ENCODE measurements at regions not wholly inside any gene's neighbourhood (a gene's known extent, or its start where the extent isn't known, plus 50 kb on each side); places are given as distances from the start of the nearest gene placed in this dataset.
"Not testable (repeated sequence)": the region's sequence is repeated elsewhere in the genome, so short reads cannot be mapped to it uniquely, and the experiment has no call there.

DNA sequence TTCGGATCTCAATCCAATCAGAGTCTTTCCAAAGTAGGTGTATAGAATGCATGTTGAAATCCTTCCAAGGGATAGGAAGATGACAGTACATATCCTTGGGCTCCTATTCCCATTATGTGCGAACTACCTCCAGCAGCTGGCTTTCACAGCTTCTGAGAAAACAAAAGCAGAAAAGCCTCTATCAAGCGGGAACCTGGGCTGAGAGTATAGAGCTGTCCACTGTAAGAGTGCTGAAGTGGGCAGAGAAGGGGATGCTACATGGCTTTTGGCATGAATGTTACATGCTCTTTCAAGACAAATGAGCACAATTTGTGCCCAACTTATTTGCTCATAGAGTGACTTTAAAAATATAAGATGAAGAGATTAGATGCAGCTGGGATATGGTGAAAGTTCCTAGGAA lies 993.5 kb downstream of the CDH8 start:
- H3K4me3 Mint-ChIP-seq = no peak overlapping the region
- no peaks in the 10 kb centered on the region for H3K4me1 Mint-ChIP-seq
- no peaks in the 10 kb centered on the region for H3K36me3 Mint-ChIP-seq (ENCODE audit: low read depth)
- H3K27me3 Mint-ChIP-seq = no peaks in the 10 kb centered on the region
- H3K27ac Mint-ChIP-seq = no peak overlapping the region
- H3K9me3 Mint-ChIP-seq = peaks cover 5% of the 10 kb centered on the region
- DNase-seq = no peak
- intact Hi-C loops (cut with micrococcal nuclease) = no loop called here

DNA sequence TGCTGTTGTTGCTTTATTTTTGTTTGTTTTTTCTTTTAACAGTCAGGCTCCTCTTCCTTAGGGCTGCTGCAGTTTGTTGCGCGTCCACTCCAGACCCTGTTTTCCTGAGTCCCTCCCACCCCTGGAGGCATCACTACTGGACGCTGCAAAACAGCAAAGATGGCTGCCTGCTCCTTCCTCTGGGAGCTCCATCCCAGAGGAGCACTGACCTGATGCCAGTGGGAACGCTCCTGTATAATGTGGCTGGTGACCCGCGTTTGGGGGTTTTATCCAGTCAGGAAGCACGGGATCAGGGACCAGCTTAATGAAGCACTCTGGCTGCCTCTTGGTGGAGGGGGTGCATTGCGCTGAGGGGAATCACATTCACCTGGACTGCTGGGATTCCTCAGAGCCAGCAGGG lies 1005.6 kb downstream of the CDH8 start:
- H3K27ac Mint-ChIP-seq = no peak overlapping the region
- H3K27me3 Mint-ChIP-seq = no peaks in the 10 kb centered on the region
- intact Hi-C loops (cut with micrococcal nuclease) = no loop called here
- H3K4me3 Mint-ChIP-seq = no peak overlapping the region
- H3K9me3 Mint-ChIP-seq = no peaks in the 10 kb centered on the region
- no peak for DNase-seq
- H3K36me3 Mint-ChIP-seq (ENCODE audit: low read depth) = no peaks in the 10 kb centered on the region
- no peaks in the 10 kb centered on the region for H3K4me1 Mint-ChIP-seq

DNA sequence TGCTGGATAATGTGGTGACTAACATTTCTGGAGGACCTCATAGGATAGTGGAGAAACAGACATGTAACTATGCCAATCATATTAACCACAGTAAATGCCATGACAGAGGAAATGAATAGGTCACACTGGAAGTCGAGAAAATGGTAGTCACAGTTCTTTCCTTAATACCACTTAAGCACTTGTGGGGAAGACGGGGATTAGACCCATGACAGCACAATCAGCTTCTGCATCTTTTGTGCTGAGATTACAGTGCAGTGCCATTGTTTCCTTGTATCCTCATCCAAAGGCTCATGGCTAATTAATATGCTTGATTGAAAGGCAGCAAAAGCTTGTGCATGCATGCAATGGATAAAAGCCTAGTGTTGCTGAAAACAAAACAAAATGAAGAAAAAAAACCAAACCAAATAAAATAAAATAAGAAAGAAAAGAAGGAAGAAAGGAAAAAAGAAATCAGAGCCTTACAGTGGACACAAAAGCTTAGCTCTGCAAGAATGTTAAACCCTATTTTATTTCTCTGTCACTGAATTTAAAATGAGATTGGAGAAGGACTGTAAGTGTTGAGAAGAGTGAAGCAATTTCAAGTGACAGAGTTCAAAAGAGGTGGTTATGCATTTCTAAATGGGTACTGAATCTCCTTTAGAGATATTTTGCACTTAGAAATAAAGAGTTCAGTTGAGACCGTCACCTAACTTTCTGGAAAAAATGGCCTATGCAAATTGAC lies 1011.9 kb downstream of the CDH8 start:
- no peak for DNase-seq
- H3K4me3 Mint-ChIP-seq = no peak overlapping the region
- no peaks in the 10 kb centered on the region for H3K4me1 Mint-ChIP-seq
- no peaks in the 10 kb centered on the region for H3K27me3 Mint-ChIP-seq
- peaks cover 12% of the 10 kb centered on the region for H3K9me3 Mint-ChIP-seq
- no peak overlapping the region for H3K27ac Mint-ChIP-seq
- intact Hi-C loops (cut with micrococcal nuclease) = no loop called here
- no peaks in the 10 kb centered on the region for H3K36me3 Mint-ChIP-seq (ENCODE audit: low read depth)

DNA sequence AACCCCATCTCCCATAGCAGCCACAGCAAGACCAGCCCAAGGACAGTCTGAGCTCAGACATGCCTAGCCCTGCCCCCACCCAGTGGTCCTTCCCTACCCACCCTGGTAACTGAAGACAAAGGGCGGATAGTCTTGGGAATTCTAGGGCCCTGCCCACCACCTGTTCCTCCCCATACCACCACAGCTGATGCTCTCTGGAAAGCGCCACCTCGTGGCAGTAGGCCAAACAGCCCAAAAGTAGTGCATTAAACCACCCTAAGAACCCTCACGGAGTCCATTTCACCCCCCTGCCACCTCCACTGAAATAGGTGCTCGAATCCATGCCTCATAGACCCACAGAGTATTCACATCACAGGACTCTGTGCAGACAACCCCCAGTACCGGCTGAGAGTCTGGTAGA lies 1021.4 kb downstream of the CDH8 start:
- Mint-ChIP-seq H3K27me3 (no peaks in the 10 kb centered on the region), H3K36me3 (ENCODE audit: low read depth) (no peaks in the 10 kb centered on the region), H3K4me3 (no peak overlapping the region), H3K4me1 (no peaks in the 10 kb centered on the region), H3K9me3 (peaks cover 5% of the 10 kb centered on the region), H3K27ac (no peak overlapping the region)
- no peak for DNase-seq
- intact Hi-C loops (cut with micrococcal nuclease) = no loop called here

DNA sequence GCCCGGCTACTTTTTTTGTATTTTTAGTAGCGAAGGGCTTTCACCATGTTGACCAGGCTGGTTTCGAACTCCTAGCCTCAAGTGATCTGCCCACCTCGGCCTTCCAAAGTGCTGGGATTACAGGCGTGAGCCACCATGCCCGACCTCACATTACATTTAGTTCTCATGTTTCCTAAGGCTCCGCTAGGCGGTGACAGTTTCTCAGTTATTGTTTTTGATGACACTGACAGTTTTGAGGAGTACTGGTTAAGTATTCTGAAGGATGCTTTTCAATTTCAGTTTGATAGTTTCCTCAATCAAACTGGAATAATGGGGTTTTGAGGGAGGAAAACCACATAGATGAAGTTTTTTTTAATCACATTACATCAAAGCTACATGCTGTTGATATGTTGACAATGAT lies 1028.5 kb downstream of the CDH8 start:
- DNase-seq = no peak
- H3K36me3 Mint-ChIP-seq (ENCODE audit: low read depth) = no peaks in the 10 kb centered on the region
- intact Hi-C loops (cut with micrococcal nuclease) = no loop called here
- no peak overlapping the region for H3K27ac Mint-ChIP-seq
- H3K4me3 Mint-ChIP-seq = no peak overlapping the region
- no peaks in the 10 kb centered on the region for H3K4me1 Mint-ChIP-seq
- H3K9me3 Mint-ChIP-seq = no peaks in the 10 kb centered on the region
- no peaks in the 10 kb centered on the region for H3K27me3 Mint-ChIP-seq

DNA sequence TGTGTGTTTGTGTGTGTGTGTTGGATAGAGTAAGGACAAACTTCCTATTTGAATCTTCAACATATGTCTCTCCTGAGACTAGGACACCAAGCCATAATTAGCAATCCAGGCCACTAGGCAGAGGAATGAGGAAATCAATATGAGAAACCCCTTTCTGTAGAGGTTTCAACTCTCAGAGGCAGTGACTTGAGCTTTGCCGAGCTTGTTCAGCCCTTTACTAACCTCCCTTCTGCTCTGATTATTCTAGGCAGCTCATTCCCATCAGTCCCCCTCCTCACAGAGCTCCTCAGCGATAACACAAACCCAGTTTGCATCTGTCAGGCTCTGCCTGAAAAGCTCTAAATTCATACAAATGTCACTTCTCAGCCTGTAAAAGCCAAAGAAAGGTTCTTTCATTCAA lies 1030.3 kb downstream of the CDH8 start:
- H3K9me3 Mint-ChIP-seq = peaks cover 3% of the 10 kb centered on the region
- H3K36me3 Mint-ChIP-seq (ENCODE audit: low read depth) = no peaks in the 10 kb centered on the region
- no peak for DNase-seq
- H3K27me3 Mint-ChIP-seq = no peaks in the 10 kb centered on the region
- H3K4me3 Mint-ChIP-seq = no peak overlapping the region
- no peak overlapping the region for H3K27ac Mint-ChIP-seq
- no peaks in the 10 kb centered on the region for H3K4me1 Mint-ChIP-seq
- intact Hi-C loops (cut with micrococcal nuclease) = no loop called here

DNA sequence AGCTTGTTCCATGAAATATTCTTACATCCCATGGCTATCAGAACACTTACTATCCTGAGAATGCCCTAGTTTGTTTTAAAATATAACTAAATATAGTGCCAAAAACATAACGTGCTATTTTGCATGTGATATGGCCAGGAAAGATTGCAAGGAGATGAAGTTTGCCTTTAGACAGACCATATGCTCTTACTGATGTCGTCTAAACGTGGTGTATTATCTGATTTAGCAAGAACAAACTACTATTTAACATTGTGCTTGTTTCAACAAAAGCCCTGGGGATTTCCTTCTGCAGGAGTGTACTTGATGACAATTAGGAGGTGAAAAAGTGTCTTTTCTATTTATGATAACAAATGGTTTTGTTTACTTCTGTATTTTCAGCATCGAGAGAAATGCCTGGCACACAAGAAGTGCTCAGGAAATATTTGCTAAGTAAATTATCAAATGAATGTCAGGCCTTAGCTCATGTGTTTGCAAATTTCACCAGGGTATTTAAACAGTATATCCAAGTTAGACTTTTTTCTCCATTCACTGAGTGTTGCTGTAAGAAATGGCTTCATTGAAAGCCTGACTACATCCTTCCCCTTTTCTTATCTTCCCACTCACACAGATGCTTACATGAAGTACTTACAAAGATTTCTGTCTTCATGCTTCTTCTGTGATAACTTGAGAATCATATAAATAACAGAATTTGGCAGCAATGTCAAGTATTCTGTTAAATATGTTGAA lies 1033.6 kb downstream of the CDH8 start:
- no peak for DNase-seq
- Mint-ChIP-seq H3K9me3 (peaks cover 3% of the 10 kb centered on the region), H3K27ac (no peak overlapping the region), H3K4me3 (no peak overlapping the region), H3K4me1 (no peaks in the 10 kb centered on the region), H3K27me3 (no peaks in the 10 kb centered on the region), H3K36me3 (ENCODE audit: low read depth) (no peaks in the 10 kb centered on the region)
- intact Hi-C loops (cut with micrococcal nuclease) = no loop called here

DNA sequence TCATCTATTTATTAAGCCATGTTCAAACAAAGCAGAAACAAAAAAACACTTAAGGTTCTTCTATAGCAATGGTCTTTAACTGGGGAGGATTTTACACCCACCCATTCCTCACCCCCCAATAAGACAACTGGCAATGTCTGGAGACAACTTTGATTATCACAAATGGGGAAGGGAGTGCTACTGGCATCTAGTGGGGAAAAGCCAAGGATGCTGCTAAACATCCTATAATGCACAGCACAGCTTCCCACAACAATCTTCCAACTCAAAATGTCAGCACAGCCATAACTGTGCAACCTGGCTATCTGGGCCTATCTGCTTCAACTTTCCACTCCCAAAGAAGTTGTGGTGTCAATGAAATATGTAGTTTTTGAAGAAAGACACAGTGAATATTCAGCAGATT lies 1044.4 kb downstream of the CDH8 start:
- no peaks in the 10 kb centered on the region for H3K4me1 Mint-ChIP-seq
- peaks cover 3% of the 10 kb centered on the region for H3K9me3 Mint-ChIP-seq
- intact Hi-C loops (cut with micrococcal nuclease) = no loop called here
- no peaks in the 10 kb centered on the region for H3K27me3 Mint-ChIP-seq
- H3K36me3 Mint-ChIP-seq (ENCODE audit: low read depth) = no peaks in the 10 kb centered on the region
- no peak for DNase-seq
- H3K27ac Mint-ChIP-seq = no peak overlapping the region
- H3K4me3 Mint-ChIP-seq = no peak overlapping the region

DNA sequence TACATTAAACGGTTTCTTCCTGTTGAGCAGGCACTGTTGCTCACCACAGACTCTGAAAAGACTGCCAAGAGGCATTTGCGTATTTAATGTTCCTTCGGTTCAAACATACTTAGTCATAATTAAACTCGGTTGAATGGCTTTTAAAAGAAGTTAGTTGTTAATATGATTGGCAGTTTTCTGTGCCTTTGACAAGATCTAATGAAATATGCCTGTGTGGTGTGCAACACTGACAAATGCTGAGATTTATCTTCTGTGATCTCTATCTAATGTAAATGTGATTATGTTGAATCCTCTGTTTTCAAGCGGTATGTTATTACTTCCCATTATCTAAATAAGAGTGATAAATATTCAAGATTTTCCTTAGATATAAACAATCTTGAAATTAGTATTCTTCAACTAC lies 1046.6 kb downstream of the CDH8 start:
- no peaks in the 10 kb centered on the region for H3K27me3 Mint-ChIP-seq
- no peaks in the 10 kb centered on the region for H3K4me1 Mint-ChIP-seq
- H3K9me3 Mint-ChIP-seq = peaks cover 3% of the 10 kb centered on the region
- no peak overlapping the region for H3K4me3 Mint-ChIP-seq
- DNase-seq = no peak
- intact Hi-C loops (cut with micrococcal nuclease) = no loop called here
- H3K36me3 Mint-ChIP-seq (ENCODE audit: low read depth) = no peaks in the 10 kb centered on the region
- H3K27ac Mint-ChIP-seq = no peak overlapping the region

DNA sequence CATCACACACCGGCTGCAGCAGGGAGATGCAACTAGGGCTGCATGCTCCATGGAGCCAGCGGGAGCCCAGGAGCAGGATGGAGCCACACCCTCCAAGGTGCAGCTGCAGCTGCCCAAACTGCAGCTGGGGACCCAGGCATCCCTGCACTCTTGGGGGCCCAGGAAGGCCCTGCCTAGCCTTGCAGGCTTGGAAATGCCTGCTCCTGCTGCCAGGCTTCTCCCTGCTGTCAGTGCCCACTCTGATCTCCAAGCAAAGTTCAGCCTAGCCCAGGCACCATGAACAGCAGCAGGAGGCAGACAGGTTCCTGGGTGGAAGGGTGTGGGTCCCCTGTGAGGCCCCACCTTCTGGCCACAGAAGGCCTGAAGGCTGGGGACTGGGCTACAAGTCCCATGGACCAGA lies 1057.1 kb downstream of the CDH8 start:
- intact Hi-C loops (cut with micrococcal nuclease) = no loop called here
- Mint-ChIP-seq H3K4me3 (no peak overlapping the region), H3K9me3 (peaks cover 16% of the 10 kb centered on the region), H3K4me1 (no peaks in the 10 kb centered on the region), H3K27me3 (no peaks in the 10 kb centered on the region), H3K27ac (no peak overlapping the region), H3K36me3 (ENCODE audit: low read depth) (no peaks in the 10 kb centered on the region)
- no peak for DNase-seq

GRCh38 chr16:60949800-60950199 lies 1086.4 kb downstream of the CDH8 start:
- intact Hi-C loops (cut with micrococcal nuclease) = no loop called here
- Mint-ChIP-seq H3K4me1 (no peaks in the 10 kb centered on the region), H3K27ac (no peak overlapping the region), H3K36me3 (ENCODE audit: low read depth) (no peaks in the 10 kb centered on the region), H3K4me3 (no peak overlapping the region), H3K27me3 (no peaks in the 10 kb centered on the region), H3K9me3 (peaks cover 11% of the 10 kb centered on the region)
- DNase-seq = no peak

GRCh38 chr16:60945225-60945624 lies 1091.0 kb downstream of the CDH8 start:
- H3K9me3 Mint-ChIP-seq = peaks cover 4% of the 10 kb centered on the region
- H3K27me3 Mint-ChIP-seq = no peaks in the 10 kb centered on the region
- H3K36me3 Mint-ChIP-seq (ENCODE audit: low read depth) = no peaks in the 10 kb centered on the region
- no peaks in the 10 kb centered on the region for H3K4me1 Mint-ChIP-seq
- no peak for DNase-seq
- intact Hi-C loops (cut with micrococcal nuclease) = no loop called here
- no peak overlapping the region for H3K4me3 Mint-ChIP-seq
- no peak overlapping the region for H3K27ac Mint-ChIP-seq

DNA sequence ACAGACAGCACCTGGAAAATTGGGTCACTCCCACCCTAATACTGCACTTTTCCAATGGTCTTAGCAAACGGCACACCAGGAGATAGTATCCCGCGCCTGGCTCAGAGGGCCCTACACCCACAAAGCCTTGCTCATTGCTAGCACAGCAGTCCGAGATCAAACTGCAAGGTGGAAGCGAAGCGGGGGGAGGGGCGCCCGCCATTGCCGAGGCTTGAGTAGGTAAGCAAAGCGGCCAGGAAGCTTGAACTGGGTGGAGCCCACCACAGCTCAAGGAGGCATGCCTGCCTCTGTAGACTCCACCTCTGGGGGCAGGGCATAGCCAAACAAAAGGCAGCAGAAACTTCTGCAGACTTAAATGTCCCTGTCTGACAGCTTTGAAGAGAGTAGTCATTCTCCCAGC lies 1100.0 kb downstream of the CDH8 start:
- DNase-seq; H3K27me3 Mint-ChIP-seq; H3K27ac Mint-ChIP-seq; H3K36me3 Mint-ChIP-seq (ENCODE audit: low read depth); H3K4me1 Mint-ChIP-seq; H3K4me3 Mint-ChIP-seq; H3K9me3 Mint-ChIP-seq; intact Hi-C loops (cut with micrococcal nuclease): not testable (repeated sequence)

- Mint-ChIP-seq H3K27ac (no peak overlapping the region), H3K4me3 (no peak overlapping the region), H3K4me1 (no peaks in the 10 kb centered on the region), H3K9me3 (peaks cover 9% of the 10 kb centered on the region), H3K27me3 (no peaks in the 10 kb centered on the region), H3K36me3 (ENCODE audit: low read depth) (no peaks in the 10 kb centered on the region)
- intact Hi-C loops (cut with micrococcal nuclease) = no loop called here
- no peak for DNase-seq
These were observed 1103.6 kb downstream of the CDH8 start for GRCh38 chr16:60932600-60932999.

DNA sequence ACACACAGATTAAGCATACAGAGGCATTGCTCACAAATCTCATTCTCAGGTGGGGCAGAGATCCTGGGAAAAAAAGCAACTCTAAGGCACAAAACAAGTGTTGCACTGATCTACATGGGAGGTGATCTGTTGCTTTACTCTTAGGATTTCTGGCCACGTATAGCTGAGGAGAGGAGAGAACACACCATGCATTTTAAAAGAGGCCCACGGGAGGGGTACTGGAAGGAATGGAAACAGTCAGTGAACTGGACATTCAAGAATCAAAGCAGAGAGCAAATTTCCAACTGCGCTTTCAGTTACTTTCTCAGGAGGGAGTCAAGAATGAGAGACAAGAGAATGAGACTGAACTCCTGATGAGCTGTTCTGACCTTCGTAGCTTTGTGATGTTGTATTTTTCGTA lies 1105.9 kb downstream of the CDH8 start:
- no peaks in the 10 kb centered on the region for H3K27me3 Mint-ChIP-seq
- no peak overlapping the region for H3K27ac Mint-ChIP-seq
- no peak overlapping the region for H3K4me3 Mint-ChIP-seq
- H3K36me3 Mint-ChIP-seq (ENCODE audit: low read depth) = no peaks in the 10 kb centered on the region
- intact Hi-C loops (cut with micrococcal nuclease) = no loop called here
- peaks cover 16% of the 10 kb centered on the region for H3K9me3 Mint-ChIP-seq
- DNase-seq = no peak
- no peaks in the 10 kb centered on the region for H3K4me1 Mint-ChIP-seq
